K562 (cell line): ENCODE measurements at regions not wholly inside any gene's neighbourhood (a gene's known extent, or its start where the extent isn't known, plus 50 kb on each side); places are given as distances from the start of the nearest gene placed in this dataset.

Experiments
- ARNT ChIP-seq, 2 experiments: fragments of 450-650 bp; IDR thresholded peaks; 2 replicates each; pipeline ENCODE4 v1.6.1; 2016; ENCODE audit warnings: mild to moderate bottlenecking in 1 of 2
- CBFA2T2 ChIP-seq: fragments of 450-650 bp; conservative IDR thresholded peaks from 2 replicates; pipeline ENCODE4 v1.6.1; 2017; ENCODE audit warnings: mild to moderate bottlenecking
- CBX1 ChIP-seq: sonication (generic); IDR thresholded peaks from 2 replicates; pipeline ENCODE4 v1.6.1; 2016; ENCODE audit warnings: antibody characterized with exemption, low read depth, mild to moderate bottlenecking
- CREM ChIP-seq: IDR thresholded peaks from 2 replicates; pipeline ENCODE4 v1.6.1; 2014; ENCODE audit warnings: antibody characterized with exemption, low read depth
- EGR1 ChIP-seq: fragments of 450-650 bp; conservative IDR thresholded peaks from 2 replicates; pipeline ENCODE4 v1.6.1; 2017; ENCODE audit warnings: mild to moderate bottlenecking
- GATAD2A ChIP-seq: fragments of 450-650 bp; IDR thresholded peaks from 2 replicates; pipeline ENCODE4 v1.6.1; 2017
- HNRNPH1 ChIP-seq: fragments of 200-400 bp; formaldehyde crosslinking; optimal IDR thresholded peaks from 2 replicates; pipeline ENCODE3; 2017; ENCODE audit warnings: low read depth, mild to moderate bottlenecking, low read length, moderate library complexity
- HSF4 ChIP-seq: fragments of 250-450 bp; sonication (Bioruptor Pico); IDR thresholded peaks from 2 replicates; pipeline ENCODE4 v2.1.2; 2022; ENCODE audit warnings: mild to moderate bottlenecking, moderate library complexity, borderline replicate concordance
- KDM5B ChIP-seq: fragments of 200-600 bp; sonication (generic); IDR thresholded peaks from 2 replicates; pipeline ENCODE4 v1.6.1; 2012; ENCODE audit warnings: low read depth, mild to moderate bottlenecking, moderate library complexity, low read length, control low read depth, inconsistent platforms; ENCODE audit not compliant: insufficient replicate concordance
- LEF1 ChIP-seq: fragments of 450-650 bp; IDR thresholded peaks from 2 replicates; pipeline ENCODE4 v1.6.1; 2016; ENCODE audit warnings: mild to moderate bottlenecking
- MCM7 ChIP-seq, 2 experiments: fragments of 450-650 bp; IDR thresholded peaks; 2 replicates each; pipeline ENCODE4 v1.6.1; 2016 to 2018
- NCOA1 ChIP-seq: fragments of 450-650 bp; IDR thresholded peaks from 2 replicates; pipeline ENCODE4 v1.6.1; 2016; ENCODE audit warnings: low read depth
- NFE2 ChIP-seq: IDR thresholded peaks from 2 replicates; pipeline ENCODE4 v1.6.1; 2014; ENCODE audit warnings: antibody characterized with exemption, low read depth
- NFIC ChIP-seq: fragments of 450-650 bp; IDR thresholded peaks from 2 replicates; pipeline ENCODE4 v1.6.1; 2017; ENCODE audit warnings: mild to moderate bottlenecking, inconsistent platforms
- PHF8 ChIP-seq: fragments of 200-600 bp; sonication (generic); IDR thresholded peaks from 2 replicates; pipeline ENCODE4 v1.6.1; 2012; ENCODE audit warnings: mixed run types, mild to moderate bottlenecking, inconsistent platforms, low read length, moderate library complexity, borderline replicate concordance
- POLR2G ChIP-seq: fragments of 200-400 bp; formaldehyde crosslinking; IDR thresholded peaks from 2 replicates; pipeline ENCODE4 v1.6.1; 2017; ENCODE audit warnings: low read depth, mild to moderate bottlenecking, antibody characterized with exemption, low read length, moderate library complexity
- PTBP1 ChIP-seq: fragments of 200-400 bp; formaldehyde crosslinking; IDR thresholded peaks from 2 replicates; pipeline ENCODE4 v1.6.1; 2017; ENCODE audit warnings: low read depth, low read length
- RBBP5 ChIP-seq: fragments of 200-600 bp; sonication (generic); IDR thresholded peaks from 2 replicates; pipeline ENCODE4 v1.6.1; 2012; ENCODE audit warnings: borderline replicate concordance, mild to moderate bottlenecking, low read length, control low read depth, inconsistent platforms; ENCODE audit not compliant: insufficient read depth, poor library complexity, severe bottlenecking
- SLC30A9 ChIP-seq: fragments of 250-450 bp; sonication (Bioruptor Pico); IDR thresholded peaks from 2 replicates; pipeline ENCODE4 v1.8.0; 2022; ENCODE audit warnings: mild to moderate bottlenecking, moderate library complexity
- SMARCA4 ChIP-seq: fragments of 450-650 bp; IDR thresholded peaks from 2 replicates; pipeline ENCODE4 v1.6.1; 2016
- TBP ChIP-seq: optimal IDR thresholded peaks from 2 replicates; pipeline ENCODE3; 2011; ENCODE audit warnings: low read depth, low read length, improper control_type of control experiment
- TRIM24 ChIP-seq, 2 experiments: fragments of 450-650 bp; IDR thresholded peaks; 2 replicates each; pipeline ENCODE4 v1.6.1; 2016
- XRCC5 ChIP-seq: fragments of 200-400 bp; formaldehyde crosslinking; IDR thresholded peaks from 2 replicates; pipeline ENCODE4 v1.6.1; 2017; ENCODE audit warnings: low read depth, mild to moderate bottlenecking, low read length
- ZNF316 ChIP-seq: fragments of 450-650 bp; IDR thresholded peaks from 2 replicates; pipeline ENCODE4 v1.6.1; 2016
- TF ChIP-seq, protein P1 (sequence below), 3 experiments: fragments of 200-800 bp in 1 of 3; fragments of 250-450 bp in 1 of 3; fragments of 450-650 bp in 1 of 3; sonication (Bioruptor Pico) in 1 of 3; sonication (Bioruptor generic) in 1 of 3; formaldehyde crosslinking in 1 of 3; IDR thresholded peaks; 2 replicates each; pipeline versions ENCODE4 v1.6.1 to v1.8.0; 2016 to 2022; ENCODE audit warnings: mild to moderate bottlenecking in 2 of 3, missing genetic modification characterization in 2 of 3, missing compliant biosample characterization in 1 of 3, moderate library complexity in 1 of 3
- TF ChIP-seq, protein P2 (sequence below), 2 experiments: fragments of 200-800 bp in 1 of 2; sonication (Bioruptor generic) in 1 of 2; sonication (generic) in 1 of 2; formaldehyde crosslinking in 1 of 2; IDR thresholded peaks in 1 of 2; conservative IDR thresholded peaks in 1 of 2; 2 replicates each; pipeline versions ENCODE4 v1.5.0 to v1.6.1; 2016 to 2020; ENCODE audit warnings: missing compliant biosample characterization in 1 of 2, missing genetic modification characterization in 1 of 2, missing genetic modification reagents in 1 of 2

DNA sequence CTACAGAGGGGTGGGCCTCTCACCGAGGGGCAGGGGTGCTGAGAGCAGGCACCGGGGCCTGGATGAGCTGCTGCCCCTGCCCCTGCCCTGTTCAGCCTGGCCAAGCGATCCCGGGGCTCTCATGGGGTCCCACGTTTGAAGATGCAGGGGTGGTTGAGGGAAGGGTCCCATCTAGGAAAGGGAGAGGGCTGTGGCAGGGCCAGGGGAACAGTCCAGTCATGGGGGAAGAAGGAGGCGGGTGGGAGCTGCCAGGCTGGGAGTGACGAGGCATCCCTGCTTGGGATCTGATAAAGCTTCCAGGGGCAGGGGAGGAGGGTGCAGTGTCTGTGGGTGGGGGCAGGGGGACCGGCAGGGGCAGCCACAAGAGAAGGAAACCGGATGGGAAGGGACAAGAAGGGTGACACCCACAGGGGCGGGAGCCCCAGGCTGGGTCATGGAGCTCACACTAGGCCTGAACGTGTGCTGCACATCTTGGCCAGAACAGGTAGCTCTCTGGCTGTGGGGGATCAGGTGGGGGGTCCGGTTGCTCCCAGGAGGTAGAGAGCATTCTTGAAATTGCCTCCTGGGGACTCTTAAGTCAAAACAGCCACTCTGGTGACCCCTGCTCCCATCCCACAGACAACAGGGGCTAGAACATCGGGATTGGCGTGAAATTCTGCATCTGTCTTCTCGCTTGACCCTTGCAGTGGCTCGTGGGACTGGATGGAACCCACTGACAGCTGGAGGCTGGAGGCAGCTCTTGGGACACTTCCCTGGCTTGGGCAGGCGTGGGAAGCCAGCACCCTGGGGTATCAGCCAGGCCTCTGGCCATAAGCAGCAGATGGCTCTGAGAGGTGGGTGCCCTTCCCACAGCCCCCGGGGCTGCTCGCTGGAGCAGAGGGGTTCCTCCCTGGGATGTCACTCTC is 58.0 kb upstream of the GATA5 start (continued):
- peak in 1 of 2 experiments; percentile 44; a peak in 1 of 4 replicates for TF ChIP-seq ARNT (IDR thresholded peaks at IDR 0.05)
- TF ChIP-seq TBP: no peak
- no peak for TF ChIP-seq CBX1
- TF ChIP-seq, protein P1, sequence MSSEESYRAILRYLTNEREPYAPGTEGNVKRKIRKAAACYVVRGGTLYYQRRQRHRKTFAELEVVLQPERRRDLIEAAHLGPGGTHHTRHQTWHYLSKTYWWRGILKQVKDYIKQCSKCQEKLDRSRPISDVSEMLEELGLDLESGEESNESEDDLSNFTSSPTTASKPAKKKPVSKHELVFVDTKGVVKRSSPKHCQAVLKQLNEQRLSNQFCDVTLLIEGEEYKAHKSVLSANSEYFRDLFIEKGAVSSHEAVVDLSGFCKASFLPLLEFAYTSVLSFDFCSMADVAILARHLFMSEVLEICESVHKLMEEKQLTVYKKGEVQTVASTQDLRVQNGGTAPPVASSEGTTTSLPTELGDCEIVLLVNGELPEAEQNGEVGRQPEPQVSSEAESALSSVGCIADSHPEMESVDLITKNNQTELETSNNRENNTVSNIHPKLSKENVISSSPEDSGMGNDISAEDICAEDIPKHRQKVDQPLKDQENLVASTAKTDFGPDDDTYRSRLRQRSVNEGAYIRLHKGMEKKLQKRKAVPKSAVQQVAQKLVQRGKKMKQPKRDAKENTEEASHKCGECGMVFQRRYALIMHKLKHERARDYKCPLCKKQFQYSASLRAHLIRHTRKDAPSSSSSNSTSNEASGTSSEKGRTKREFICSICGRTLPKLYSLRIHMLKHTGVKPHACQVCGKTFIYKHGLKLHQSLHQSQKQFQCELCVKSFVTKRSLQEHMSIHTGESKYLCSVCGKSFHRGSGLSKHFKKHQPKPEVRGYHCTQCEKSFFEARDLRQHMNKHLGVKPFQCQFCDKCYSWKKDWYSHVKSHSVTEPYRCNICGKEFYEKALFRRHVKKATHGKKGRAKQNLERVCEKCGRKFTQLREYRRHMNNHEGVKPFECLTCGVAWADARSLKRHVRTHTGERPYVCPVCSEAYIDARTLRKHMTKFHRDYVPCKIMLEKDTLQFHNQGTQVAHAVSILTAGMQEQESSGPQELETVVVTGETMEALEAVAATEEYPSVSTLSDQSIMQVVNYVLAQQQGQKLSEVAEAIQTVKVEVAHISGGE (CRISPR knock-in tag; IDR thresholded peaks at IDR 0.05): peak in 1 of 3 experiments; percentile 71; a peak in 2 of 6 replicates
- TF ChIP-seq GATAD2A: peak; percentile 85
- peak; percentile 88 for TF ChIP-seq NFE2
- TF ChIP-seq NFIC: peak; percentile 50
- TF ChIP-seq HNRNPH1: no peak
- 0 out of 4 replicates have a peak, but pooled peaks of 1 of the 2 experiments have one; percentile 28 for TF ChIP-seq TRIM24 (IDR thresholded peaks at IDR 0.05)
- TF ChIP-seq SLC30A9 (CRISPR knock-in tag): no peak
- peak; percentile 78 for TF ChIP-seq CREM
- peak; percentile 55 for TF ChIP-seq RBBP5
- TF ChIP-seq, protein P2, sequence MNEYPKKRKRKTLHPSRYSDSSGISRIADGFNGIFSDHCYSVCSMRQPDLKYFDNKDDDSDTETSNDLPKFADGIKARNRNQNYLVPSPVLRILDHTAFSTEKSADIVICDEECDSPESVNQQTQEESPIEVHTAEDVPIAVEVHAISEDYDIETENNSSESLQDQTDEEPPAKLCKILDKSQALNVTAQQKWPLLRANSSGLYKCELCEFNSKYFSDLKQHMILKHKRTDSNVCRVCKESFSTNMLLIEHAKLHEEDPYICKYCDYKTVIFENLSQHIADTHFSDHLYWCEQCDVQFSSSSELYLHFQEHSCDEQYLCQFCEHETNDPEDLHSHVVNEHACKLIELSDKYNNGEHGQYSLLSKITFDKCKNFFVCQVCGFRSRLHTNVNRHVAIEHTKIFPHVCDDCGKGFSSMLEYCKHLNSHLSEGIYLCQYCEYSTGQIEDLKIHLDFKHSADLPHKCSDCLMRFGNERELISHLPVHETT (CRISPR knock-in tag; conservative IDR thresholded peaks at IDR 0.05 in 1 of 2, IDR thresholded peaks at IDR 0.05 in 1 of 2): peak in 1 of 2 experiments; percentile 52; a peak in 1 of 4 replicates
- peak; percentile 80 for TF ChIP-seq LEF1
- TF ChIP-seq POLR2G: peak; percentile 40; the same call in 1 of the 2 replicates
- peak; percentile 81 for TF ChIP-seq SMARCA4
- peak; percentile 65; the same call in 1 of the 2 replicates for TF ChIP-seq ZNF316
- TF ChIP-seq KDM5B: peak; percentile 69
- peak; percentile 44 for TF ChIP-seq CBFA2T2
- TF ChIP-seq EGR1: peak; percentile 53
- TF ChIP-seq XRCC5: no peak
- TF ChIP-seq PHF8: peak; percentile 52; the same call in 1 of the 2 replicates
- TF ChIP-seq PTBP1: no peak
- no peak for TF ChIP-seq HSF4
- 0 out of 2 replicates have a peak, but pooled peaks have one; percentile 29 for TF ChIP-seq NCOA1
- TF ChIP-seq MCM7 (IDR thresholded peaks at IDR 0.05): no peak
